Spleen (tissue), 11 donors: ENCODE measurements at regions not wholly inside any gene's neighbourhood (a gene's known extent, or its start where the extent isn't known, plus 50 kb on each side); places are given as distances from the start of the nearest gene placed in this dataset.
A peak's percentile ranks its signal among the peaks of the same experiment; 100 is the strongest.

ENCODE experiments used
- DNase-seq: peaks from one replicate; pipeline ENCODE4 v3.0.0-alpha.2; 2020
- H3K27ac ChIP-seq, 8 donors: fragments of 200-600 bp; sonication (generic) in 7 of 8; 1 replicate in 4 of 8; 2 replicates in 4 of 8; pipeline versions ENCODE4 v1.5.0 to v1.8.0; 2016 to 2021; ENCODE audit warnings: inconsistent platforms in 4 of 8, mild to moderate bottlenecking in 4 of 8, moderate library complexity in 1 of 8
- H3K27me3 ChIP-seq, 7 donors: fragments of 200-600 bp; sonication (generic) in 6 of 7; replicated peaks in 1 of 7; 1 replicate in 4 of 7; 2 replicates in 3 of 7; pipeline versions ENCODE4 v1.5.0 to v1.8.0; 2016 to 2021; ENCODE audit warnings: inconsistent platforms in 3 of 7, mild to moderate bottlenecking in 1 of 7
- H3K36me3 ChIP-seq, 6 donors: fragments of 200-600 bp; sonication (generic) in 5 of 6; 1 replicate in 4 of 6; 2 replicates in 2 of 6; pipeline versions ENCODE4 v1.5.0 to v1.8.0; 2016 to 2021; ENCODE audit warnings: inconsistent platforms in 2 of 6
- H3K4me1 ChIP-seq, 6 donors: fragments of 200-600 bp; sonication (generic) in 5 of 6; 1 replicate in 3 of 6; 2 replicates in 3 of 6; pipeline versions ENCODE4 v1.5.0 to v1.8.0; 2016 to 2021; ENCODE audit warnings: inconsistent platforms in 3 of 6
- H3K4me3 ChIP-seq, 8 donors: fragments of 200-600 bp; sonication (generic) in 7 of 8; 1 replicate in 4 of 8; 2 replicates in 4 of 8; pipeline versions ENCODE4 v1.5.0 to v1.8.0; 2016 to 2021; ENCODE audit warnings: inconsistent platforms in 4 of 8, mild to moderate bottlenecking in 4 of 8, moderate library complexity in 2 of 8
- H3K9me3 ChIP-seq, 8 donors: fragments of 200-600 bp; sonication (generic) in 7 of 8; 1 replicate in 4 of 8; 2 replicates in 4 of 8; pipeline versions ENCODE4 v1.5.0 to v1.8.0; 2016 to 2021; ENCODE audit warnings: inconsistent platforms in 4 of 8
- POLR2A ChIP-seq, 3 donors: fragments of 450-650 bp; IDR thresholded peaks; one replicate each; pipeline ENCODE4 v1.5.1; 2017; ENCODE audit warnings: antibody characterized with exemption in 3 of 3, mild to moderate bottlenecking in 1 of 3
- POLR2AphosphoS5 ChIP-seq, 3 donors: sonication (generic); formaldehyde crosslinking; IDR thresholded peaks; one replicate each; pipeline ENCODE4 v1.5.1; 2017; ENCODE audit warnings: antibody characterized with exemption in 3 of 3
- WGBS, 5 donors: extraction: QIAGEN DNeasy Blood & Tissue Kit in 3 of 5; methylation state at CpG; one replicate each; pipeline versions ENCODE4 v1.1.5 to v1.1.7; 2013 to 2018; 5-methylcytosine and 5-hydroxymethylcytosine counted together
- intact Hi-C: fragments of 100-400 bp; cut with DNase I; formaldehyde crosslinking; loops from one replicate; pipeline ENCODE4 v1.15.0; 2023; ENCODE audit warnings: low total_unique reads
- TF ChIP-seq, protein P1 (sequence below), 11 experiments: fragments of 200-600 bp in 7 of 11; fragments of 450-650 bp in 4 of 11; sonication (generic) in 4 of 11; IDR thresholded peaks in 8 of 11; conservative IDR thresholded peaks in 3 of 11; 1 replicate in 7 of 11; 2 replicates in 4 of 11; pipeline versions ENCODE4 v1.4.0 to v1.8.0; 2016 to 2021; ENCODE audit warnings: antibody characterized with exemption in 11 of 11, inconsistent platforms in 4 of 11, mild to moderate bottlenecking in 1 of 11
- donor health status: healthy with polysubstance abuse.
- donor health status: DM: no; HTN: no; CAD: no; lungs with moderate emphysema.
- donor health status: DM: no; HTN: no; CAD: no.
- donor health status: Bipolar disorder and iron deficiency.
- donor health status: healthy.
- donor health status: DM: no; HTN: no; CAD: no.
- donor health status: DM: yes; HTN: yes; CAD: no.

DNA sequence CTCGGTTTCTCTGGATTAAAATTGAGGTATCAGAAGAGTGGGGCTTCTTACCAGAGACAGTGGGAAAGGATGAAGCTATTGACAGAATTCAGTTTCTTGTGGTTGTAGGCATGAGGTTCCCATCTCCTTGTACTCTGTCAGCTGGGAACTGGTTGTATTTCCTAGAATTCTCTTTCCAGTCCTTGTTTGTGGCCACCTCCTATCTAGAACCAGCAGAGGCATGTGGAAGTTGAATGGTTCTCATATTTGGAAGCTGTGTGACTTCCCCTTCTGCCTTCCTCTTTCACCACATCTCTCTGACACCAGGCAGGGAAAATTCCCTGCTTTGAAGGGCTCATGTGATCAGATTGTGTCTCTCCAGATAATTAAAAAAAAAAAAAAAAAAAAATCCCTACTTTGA is 457.7 kb upstream of the ADAMTS5 start:
- Histone ChIP-seq H3K9me3 (peaks cover 0 to 79% (median 35%) of the 10 kb centered on the region in 8 donors), H3K27me3 (no peaks in the 10 kb centered on the region), H3K27ac (peak overlapping the region in 2 of 8 donors; percentile 8 to 17), H3K4me3 (no peak overlapping the region), H3K36me3 (peaks cover 0 to 7% (median 0%) of the 10 kb centered on the region in 6 donors), H3K4me1 (no peaks in the 10 kb centered on the region)
- intact Hi-C loops, result no loop called here
- no peak for DNase-seq
- TF ChIP-seq, protein P1, sequence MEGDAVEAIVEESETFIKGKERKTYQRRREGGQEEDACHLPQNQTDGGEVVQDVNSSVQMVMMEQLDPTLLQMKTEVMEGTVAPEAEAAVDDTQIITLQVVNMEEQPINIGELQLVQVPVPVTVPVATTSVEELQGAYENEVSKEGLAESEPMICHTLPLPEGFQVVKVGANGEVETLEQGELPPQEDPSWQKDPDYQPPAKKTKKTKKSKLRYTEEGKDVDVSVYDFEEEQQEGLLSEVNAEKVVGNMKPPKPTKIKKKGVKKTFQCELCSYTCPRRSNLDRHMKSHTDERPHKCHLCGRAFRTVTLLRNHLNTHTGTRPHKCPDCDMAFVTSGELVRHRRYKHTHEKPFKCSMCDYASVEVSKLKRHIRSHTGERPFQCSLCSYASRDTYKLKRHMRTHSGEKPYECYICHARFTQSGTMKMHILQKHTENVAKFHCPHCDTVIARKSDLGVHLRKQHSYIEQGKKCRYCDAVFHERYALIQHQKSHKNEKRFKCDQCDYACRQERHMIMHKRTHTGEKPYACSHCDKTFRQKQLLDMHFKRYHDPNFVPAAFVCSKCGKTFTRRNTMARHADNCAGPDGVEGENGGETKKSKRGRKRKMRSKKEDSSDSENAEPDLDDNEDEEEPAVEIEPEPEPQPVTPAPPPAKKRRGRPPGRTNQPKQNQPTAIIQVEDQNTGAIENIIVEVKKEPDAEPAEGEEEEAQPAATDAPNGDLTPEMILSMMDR (IDR thresholded peaks at IDR 0.05 in 8 of 11, conservative IDR thresholded peaks at IDR 0.05 in 3 of 11), result no peak
- TF ChIP-seq POLR2AphosphoS5 (IDR thresholded peaks at IDR 0.05), result no peak
- TF ChIP-seq POLR2A (IDR thresholded peaks at IDR 0.05), result no peak
- WGBS, 5 donors, result 71 to 92% (median 82%) methylated on average over 1 of the region's 1 CpG

DNA sequence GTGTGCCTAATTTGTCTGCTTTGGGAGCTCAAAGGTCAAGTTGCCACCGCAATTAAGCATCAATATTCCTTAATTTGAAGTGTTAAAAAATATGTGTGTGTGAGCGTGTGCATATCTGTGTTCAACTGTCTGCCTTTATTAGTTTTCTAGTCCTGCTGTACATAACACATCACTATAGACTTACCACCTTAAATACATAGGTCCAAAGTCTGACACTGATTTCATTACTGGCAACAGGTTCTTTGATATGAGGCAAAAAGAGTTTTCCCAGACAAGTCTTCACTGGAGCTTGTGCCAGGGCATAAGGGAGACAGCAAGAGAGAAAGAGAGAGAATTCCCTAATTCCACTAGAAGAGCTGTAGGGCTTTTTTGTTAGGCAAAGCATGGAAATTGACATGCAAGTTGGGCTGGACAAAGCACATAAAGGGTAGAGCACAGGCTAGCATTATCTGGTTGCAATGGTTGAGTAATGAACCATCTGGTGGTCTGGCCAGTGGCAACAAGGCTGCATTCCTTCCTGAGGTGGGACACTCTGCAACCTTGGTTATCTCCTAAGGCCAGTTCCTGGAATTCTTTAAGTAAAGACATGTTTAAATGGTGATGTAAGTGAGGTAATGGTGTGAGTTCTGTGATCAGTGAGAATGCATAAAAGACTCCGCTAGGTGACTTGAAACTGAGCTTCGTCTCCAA is 457.2 kb upstream of the ADAMTS5 start:
- no peaks in the 10 kb centered on the region for H3K4me1 ChIP-seq
- TF ChIP-seq, protein P1 (IDR thresholded peaks at IDR 0.05 in 8 of 11, conservative IDR thresholded peaks at IDR 0.05 in 3 of 11), result no peak
- TF ChIP-seq POLR2A (IDR thresholded peaks at IDR 0.05) (no peak), POLR2AphosphoS5 (IDR thresholded peaks at IDR 0.05) (no peak)
- no peaks in the 10 kb centered on the region for H3K27me3 ChIP-seq
- 76 to 95% (median 87%) methylated on average over 4 of the region's 4 CpGs for WGBS, 5 donors
- peaks cover 0 to 74% (median 32%) of the 10 kb centered on the region in 8 donors for H3K9me3 ChIP-seq
- peak overlapping the region in 3 of 8 donors; percentile 8 to 34 (median 31) for H3K27ac ChIP-seq
- peaks cover 0 to 7% (median 0%) of the 10 kb centered on the region in 6 donors for H3K36me3 ChIP-seq
- H3K4me3 ChIP-seq, result no peak overlapping the region
- intact Hi-C loops, result no loop called here
- DNase-seq, result no peak

DNA sequence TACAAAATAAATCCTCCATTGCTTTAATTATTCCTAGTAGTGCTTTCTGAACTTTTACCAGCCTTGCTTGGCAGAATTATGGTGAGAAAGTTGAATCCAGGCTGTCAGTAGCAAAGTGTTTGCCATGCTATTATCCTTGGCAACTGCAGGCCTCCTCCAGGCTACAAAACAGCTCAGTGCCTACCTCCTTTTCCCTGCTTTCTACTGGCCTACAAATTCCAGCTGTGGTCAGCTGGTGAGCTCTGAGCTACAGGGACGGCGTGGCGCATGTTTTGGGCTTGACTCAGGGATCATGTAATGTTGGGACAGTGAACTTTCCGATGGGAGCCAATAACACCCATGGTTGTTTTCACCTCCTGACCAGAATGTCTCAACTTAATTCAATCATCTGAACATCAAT is 456.1 kb upstream of the ADAMTS5 start:
- H3K36me3 ChIP-seq, result no peaks in the 10 kb centered on the region
- no peaks in the 10 kb centered on the region for H3K4me1 ChIP-seq
- H3K27me3 ChIP-seq, result no peaks in the 10 kb centered on the region
- peaks cover 0 to 68% (median 32%) of the 10 kb centered on the region in 8 donors for H3K9me3 ChIP-seq
- H3K27ac ChIP-seq, result peak overlapping the region in 2 of 8 donors; percentile 27 to 28
- TF ChIP-seq POLR2AphosphoS5 (IDR thresholded peaks at IDR 0.05), result peak in 2 of 3 donors; percentile 10 to 56
- TF ChIP-seq, protein P1 (IDR thresholded peaks at IDR 0.05 in 8 of 11, conservative IDR thresholded peaks at IDR 0.05 in 3 of 11), result no peak
- no peak overlapping the region for H3K4me3 ChIP-seq
- DNase-seq, result no peak
- intact Hi-C loops, result no loop called here
- WGBS, 5 donors, result 69 to 89% (median 81%) methylated on average over 4 of the region's 4 CpGs

DNA sequence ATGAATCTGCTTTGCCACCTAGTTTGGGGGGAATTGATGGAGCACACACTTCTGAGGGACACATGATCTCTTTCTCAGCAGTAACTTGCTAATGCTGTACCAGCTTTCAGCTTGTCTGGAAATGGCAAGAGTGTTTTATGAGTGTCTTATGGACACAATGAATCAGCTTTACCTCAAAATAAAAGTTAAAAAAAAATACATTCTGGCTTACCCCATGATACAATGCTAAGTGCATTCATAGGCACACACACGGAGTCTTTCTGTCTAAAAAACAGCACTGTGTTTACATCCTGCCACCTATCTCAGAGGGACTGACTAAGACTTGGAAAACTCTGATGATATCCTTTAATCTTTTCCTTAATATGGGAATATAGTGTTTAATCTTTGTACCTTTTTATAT is 455.5 kb upstream of the ADAMTS5 start:
- peak overlapping the region in 2 of 8 donors; percentile 27 to 28 for H3K27ac ChIP-seq
- TF ChIP-seq POLR2AphosphoS5 (IDR thresholded peaks at IDR 0.05), result no peak
- TF ChIP-seq, protein P1 (IDR thresholded peaks at IDR 0.05 in 8 of 11, conservative IDR thresholded peaks at IDR 0.05 in 3 of 11), result no peak
- TF ChIP-seq POLR2A (IDR thresholded peaks at IDR 0.05), result no peak
- intact Hi-C loops, result no loop called here
- no peaks in the 10 kb centered on the region for H3K27me3 ChIP-seq
- H3K4me3 ChIP-seq, result no peak overlapping the region
- H3K4me1 ChIP-seq, result no peaks in the 10 kb centered on the region
- H3K9me3 ChIP-seq, result peaks cover 0 to 69% (median 32%) of the 10 kb centered on the region in 8 donors
- DNase-seq, result no peak
- no peaks in the 10 kb centered on the region for H3K36me3 ChIP-seq
- WGBS, 5 donors, result 76 to 86% (median 81%) methylated on average over 1 of the region's 1 CpG
